SHP77 treated with DMSO at 0.1 percent for 48 hours (cell line): ENCODE measurements at regions not wholly inside any gene's neighbourhood (a gene's known extent, or its start where the extent isn't known, plus 50 kb on each side); places are given as distances from the start of the nearest gene placed in this dataset.

Experiments used
- DNase-seq: peaks from one replicate; lab custom pipeline; 2025; lab: John Stamatoyannopoulos, UW

DNA sequence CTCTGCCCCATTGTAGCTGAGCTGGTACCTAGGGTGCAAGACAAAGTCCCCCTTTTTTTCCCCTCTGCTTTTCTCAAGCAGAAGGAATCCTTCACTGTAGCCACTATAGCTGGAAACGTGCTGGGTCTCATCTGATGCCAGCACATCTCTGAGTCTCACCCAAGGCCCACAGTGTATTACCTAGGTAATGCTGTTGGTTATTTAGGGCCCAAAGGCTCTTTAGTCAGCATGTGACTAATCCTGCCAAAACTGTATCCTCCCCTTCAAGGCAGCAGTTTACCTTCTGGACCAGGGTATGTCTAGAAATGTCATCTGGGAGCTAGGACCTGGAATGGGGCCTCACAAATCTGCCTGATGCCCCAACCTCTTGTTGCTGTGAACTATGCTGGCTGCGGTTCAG lies 423.4 kb downstream of the NUF2 start:
- DNase-seq, result no peak

DNA sequence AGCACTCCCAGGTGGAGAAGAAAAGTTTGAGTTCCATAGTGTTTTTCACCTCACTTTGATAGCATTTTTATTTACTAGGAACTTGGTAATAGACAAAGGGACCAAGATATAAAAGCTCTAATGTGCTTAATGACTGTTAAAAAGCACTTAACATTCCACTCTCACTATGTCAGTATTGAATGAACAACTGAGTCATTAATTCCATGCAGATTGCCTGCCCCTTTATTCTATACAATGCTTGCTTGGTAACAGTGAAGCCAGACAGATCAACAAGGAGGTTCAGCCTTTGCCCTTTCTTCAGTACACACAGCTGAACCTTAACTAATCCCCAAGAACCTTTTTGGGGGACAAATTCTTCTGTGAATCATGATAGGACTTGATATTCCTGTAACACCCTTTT lies 425.5 kb downstream of the NUF2 start:
- no peak for DNase-seq

DNA sequence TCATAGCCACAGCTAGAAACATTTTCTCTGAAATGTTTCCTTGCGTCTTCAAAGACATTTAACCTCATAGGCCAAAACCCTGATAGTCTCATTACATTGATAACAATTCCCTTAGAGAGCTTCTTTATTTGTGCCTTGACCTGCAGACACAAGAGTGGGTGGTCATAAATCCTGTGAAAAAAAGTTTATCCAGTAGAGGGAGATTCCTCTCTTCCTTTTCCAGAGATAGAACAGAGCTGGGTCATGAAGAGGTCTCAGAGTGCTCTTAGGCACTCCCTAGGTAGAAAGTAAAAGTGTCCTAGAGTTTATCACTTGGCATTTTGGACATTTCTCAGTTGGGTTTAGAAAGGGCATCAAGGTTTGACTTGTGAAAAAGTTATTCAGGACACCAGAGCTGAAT lies 426.1 kb downstream of the NUF2 start:
- DNase-seq, result no peak

DNA sequence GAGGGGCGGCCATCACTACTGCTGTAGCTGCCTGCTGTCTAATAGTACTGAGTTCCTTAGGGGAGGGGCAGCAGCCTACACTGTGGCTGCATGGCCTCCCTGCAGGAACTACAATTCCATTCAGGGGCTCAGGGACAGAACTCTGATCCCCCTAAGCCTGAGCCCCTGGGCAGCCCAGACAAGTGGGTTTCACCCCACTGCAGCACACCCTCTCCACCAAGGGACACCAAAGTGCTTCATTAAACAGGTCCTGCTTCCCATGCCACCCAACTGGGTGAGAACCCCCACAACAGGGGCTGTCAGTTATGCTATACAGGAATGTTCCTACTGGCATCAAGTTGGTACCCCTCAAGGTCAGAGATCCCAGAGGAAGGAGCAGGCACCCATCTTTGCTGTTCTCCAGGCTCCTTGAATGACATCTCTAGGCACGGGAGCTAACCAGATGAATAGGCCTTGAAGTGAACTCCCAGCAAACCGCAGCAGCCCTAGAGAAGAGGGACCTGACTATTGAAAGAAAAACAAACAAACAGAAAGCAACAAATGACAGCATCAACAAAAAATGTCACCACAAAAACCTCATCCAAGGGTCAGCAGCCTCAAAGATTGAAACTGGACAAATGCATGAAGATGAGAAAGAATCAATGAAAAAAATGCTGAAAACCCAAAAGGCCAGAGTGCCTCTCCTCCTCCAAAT lies 437.4 kb downstream of the NUF2 start:
- DNase-seq, result no peak

DNA sequence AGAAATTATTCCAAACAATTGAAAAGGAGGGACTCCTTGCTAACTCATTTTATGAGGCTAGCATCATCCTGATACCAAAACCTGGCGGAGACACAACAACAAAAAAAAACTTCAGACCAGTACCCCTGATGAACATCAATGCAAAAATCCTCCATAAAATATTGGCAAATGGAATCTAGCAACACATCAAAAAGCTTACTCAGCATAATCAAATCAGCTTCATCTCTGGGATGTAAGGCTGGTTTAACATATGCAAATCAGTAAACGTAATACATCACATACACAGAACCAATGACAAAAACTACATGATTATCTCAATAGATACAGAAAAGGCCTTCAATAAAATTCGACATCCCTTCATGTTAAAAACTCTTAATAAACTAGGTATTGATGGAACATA lies 440.1 kb downstream of the NUF2 start:
- DNase-seq, result no peak

DNA sequence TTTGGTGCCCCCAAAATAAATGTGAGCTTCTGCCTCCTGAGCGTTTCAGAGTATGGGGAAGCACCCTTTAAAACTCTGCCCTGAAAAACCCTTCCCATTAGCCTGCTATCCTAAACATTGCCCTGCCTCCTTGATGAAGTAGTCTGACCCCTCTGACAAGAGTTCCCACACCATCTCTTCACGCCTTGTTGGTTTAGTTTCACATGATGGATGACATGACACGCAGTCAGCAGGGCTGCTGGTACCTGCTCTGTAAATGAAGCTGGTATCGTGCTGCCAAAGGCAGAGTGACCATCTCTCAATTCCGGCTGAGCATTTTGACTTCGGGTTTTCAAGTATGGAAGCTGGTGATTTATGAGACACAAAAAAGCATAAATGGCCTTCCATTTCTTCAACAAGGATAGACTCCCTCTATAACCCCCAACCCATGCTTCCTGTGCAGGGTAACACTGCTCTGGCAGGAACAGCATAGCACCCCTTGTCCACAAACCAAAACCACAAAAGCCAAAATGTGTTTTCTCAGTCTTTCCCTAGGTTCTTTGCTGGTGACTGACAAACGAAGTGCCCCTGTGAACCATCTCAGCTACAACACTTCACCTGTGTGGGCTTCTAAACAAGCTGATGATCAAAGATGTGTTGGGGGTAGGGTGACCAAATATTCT lies 444.6 kb downstream of the NUF2 start:
- no peak for DNase-seq

DNA sequence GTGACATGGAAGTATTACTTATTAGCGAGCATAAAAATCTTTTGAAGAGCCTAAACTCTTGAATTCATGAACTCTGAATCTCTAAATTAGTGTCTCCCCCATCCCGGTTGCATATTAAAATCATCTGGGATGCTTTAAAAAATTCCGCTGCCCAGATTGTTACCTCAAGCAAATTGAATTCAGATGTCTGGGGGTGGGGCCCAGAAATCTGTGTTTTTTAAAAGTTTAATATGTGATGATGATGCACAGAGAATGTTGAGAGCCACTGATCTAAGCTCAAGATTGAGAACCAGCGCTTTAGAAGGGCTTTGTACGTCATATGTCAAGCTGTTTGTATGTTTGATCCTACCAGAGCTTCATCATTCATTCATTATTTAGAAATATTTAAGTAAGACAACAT lies 446.8 kb downstream of the NUF2 start:
- DNase-seq, result no peak

DNA sequence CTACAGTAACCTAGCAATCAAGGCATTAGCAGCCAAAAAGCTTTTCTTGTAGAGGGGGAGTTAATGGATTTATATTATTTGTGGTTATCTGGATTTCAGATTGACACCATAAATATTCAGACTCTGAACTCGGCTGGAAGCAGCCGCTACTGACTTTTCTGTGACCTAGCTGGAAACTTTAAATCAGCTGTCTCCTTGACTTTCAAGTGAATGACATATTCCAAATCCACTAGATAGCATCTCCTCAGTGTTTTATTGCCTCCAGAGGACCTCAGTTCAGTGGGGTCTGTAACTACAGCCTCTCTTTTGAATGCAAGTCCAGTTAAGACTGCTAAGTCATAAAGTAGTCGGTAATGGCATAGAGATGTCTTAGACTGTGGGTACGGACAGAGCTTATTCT lies 448.5 kb downstream of the NUF2 start:
- no peak for DNase-seq

DNA sequence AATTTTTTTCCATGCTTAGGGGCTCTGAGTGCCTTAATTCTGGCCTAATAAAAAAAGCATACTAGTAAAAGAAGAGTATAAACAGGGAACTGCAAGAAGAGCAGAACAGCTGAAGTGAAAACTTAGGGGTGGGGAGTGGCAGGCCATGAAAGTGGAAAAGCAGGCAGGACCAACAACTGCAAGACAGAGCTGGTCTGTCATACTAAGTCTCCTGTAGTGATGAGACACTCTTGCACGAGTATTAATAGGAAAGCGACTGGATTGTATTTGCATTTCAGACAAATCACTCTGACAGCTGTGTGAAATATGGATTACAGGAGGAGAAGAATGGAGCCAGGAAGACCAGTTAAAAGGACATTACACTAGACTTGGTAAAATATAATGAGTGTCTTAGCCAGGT lies 449.9 kb downstream of the NUF2 start:
- no peak for DNase-seq

DNA sequence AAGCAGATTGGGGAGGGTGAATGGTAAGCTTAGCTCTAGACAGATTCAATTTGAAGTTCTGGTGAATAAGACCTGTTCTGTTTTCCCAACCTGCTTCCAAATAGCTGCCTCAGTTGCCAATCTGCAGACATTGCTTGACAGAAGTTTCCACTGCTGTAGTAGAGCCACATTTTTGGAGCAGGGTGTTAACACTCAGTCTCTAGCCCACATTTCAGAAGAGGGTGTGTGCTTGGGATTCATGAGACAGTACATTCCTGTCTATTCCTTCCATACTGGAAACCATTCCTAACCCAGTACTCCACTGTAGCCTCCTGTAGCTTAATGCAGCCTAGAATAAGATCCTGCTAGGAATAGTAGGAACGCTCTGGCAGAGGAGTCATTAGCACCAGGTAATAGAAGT lies 450.5 kb downstream of the NUF2 start:
- DNase-seq, result no peak

DNA sequence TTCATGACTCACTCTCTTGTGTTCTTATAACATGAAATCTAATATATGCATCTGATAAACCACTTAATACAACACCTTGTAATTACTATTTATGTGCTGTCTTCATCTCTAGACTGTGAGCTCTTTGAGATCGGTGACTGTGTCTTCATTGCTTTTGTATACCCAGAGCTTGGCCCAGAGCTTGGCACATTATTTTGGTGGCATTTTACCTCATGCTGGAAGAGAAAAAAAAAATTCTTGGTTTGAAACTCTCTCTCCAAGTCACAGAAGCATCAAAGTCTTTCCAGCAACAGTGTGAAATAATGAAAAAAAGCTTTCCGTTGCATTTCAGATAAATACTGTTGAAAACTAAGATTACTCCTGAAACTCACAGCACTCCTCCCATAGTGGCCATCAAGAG lies 451.6 kb downstream of the NUF2 start:
- no peak for DNase-seq

DNA sequence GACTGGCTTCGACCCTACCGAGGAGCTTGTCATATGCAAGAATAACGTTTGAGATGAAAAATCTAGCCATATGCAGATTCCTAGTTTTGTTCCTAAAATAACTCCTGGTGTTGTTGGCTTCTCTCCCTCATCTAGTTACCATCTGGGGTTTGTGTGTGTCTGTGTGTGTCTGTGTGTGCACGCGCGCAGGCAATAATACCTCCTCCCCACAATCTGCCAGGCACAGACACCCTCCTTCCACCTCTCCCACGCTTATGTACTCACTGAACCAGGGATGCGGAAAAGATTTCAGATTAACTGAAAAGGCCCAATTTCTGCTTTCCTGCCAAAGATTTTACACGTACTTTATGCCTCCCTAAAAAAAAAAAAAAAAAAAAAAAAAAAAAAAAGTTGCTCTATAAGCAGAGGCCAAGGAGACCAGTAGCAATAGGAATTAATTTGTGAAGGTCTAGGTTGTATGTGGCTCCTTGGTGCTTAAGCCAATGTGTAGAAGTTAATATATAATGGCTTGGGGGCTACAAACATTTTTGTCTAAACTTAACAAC lies 452.7 kb downstream of the NUF2 start:
- no peak for DNase-seq

DNA sequence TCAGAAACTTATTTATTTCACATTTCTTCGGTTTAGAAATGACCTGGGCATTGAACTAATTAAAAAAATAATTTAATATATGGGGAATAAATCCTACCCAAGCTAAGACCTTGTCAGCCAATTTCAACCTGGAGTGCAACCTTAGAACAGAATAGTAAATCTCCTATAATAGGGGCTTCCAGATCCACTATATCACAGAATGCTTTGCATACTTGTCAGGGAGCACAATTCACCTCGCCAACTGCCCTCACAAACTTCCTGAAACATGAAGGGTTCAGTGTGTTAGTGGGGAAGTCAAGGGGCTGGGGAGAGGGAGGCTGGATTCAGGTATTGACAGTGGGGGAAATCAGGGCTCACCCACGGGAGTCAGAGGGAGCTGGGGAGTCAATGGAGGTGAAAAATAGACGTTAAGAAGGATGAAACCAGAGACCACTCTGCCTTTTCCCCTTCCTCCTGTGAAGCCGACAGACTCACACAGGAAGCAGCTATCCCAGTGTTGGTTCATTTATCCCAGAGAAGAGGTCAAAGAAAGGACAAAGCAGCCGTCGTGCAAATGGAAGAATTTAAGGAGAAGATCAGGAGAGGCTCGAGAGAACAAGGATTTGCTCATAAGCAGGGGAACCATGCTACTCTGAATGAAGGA lies 453.3 kb downstream of the NUF2 start:
- no peak for DNase-seq

DNA sequence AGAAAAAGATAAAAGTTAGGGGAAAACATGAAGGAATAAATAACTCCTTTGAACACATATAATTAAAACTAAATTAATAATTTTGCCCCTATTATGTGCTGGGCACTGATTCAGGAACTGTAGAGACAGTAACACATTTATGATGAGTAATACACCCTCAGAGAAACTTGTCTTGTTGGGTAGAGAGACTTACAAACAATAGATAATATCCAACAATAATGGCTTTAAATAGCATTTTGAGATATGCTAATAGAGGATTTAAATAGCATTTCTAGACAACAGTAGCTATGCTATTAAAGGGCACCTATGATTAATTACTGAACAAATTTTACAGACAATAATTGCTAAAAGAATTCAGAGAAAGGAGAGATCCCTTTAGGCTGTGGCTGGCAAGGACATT lies 455.5 kb downstream of the NUF2 start:
- no peak for DNase-seq

DNA sequence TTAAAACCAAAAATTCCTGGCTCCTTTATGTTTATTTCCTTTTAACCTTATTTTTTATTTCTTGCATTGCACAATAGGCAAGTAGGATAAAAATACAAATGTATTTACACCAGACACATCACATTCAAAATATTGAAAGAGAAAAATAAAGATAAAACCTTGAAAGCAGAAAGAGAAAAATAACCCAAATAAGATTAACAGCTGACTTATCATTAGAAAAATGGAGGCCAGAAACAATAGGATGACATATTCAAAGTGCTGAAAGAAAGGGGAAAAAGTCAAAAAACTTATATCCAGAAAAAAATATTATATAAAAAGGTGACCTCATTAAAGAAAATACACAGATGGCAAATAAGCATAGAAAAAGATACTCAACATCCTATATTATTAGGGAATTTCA lies 459.4 kb downstream of the NUF2 start:
- no peak for DNase-seq

DNA sequence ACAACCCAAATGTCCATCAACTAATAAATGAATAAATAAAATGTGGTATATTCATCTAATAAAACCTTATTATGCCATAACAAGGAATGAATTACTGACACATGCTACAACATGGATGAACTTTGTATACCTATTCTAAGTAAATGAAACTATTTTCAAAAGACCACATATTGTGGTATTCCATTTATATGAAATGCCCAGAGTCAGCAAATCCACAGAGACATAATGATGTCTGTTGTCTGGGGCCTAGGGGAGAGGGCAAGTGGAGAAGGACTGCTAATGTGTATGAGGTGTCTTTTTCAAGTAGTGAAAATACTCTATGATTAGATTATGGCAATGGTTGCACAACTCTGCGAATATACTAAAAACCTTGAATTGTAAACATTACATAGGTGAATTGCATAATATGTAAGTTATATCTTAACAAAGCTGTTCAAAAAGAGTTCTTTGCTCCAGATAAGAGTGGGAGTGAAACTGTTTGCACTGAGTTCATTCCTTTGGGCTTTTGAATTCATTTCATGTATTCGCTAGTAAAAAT lies 464.2 kb downstream of the NUF2 start:
- no peak for DNase-seq

DNA sequence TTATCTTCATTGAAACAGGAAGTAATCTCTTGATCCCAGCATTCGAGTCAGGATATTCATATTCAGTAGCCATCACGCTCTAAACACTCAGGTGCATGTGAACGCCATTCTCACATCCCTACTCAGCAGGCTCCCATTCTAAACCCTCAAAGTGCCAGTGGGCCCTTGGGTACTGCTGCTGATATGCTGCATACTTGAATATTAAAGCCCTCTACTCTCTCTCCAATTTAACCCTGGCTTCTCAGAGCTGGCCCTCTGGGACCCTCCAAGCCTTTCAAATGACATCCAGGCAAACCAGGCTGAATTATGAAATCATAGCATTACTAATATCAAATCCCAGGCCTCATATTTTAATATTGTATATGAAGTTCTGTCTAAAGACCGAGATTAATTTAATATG lies 468.2 kb downstream of the NUF2 start:
- no peak for DNase-seq

DNA sequence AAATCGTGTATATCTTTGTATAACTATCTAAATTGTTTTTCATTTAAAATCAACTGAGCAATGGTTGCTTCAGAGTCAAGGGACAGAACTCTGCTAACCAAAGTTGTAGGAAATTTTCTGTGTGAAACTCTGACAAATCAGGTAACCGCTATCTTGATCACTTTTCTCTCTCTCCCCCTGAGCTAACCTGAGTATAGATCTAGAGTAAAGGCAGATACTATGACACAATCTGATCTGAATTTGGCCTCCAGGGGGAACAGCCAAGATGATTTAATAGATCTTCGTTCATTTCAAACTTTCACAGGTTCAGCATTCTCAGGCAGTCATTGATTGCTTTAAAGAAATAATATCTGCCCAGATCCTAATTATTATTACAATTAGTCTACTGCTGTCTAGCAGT lies 472.8 kb downstream of the NUF2 start:
- DNase-seq, result no peak

DNA sequence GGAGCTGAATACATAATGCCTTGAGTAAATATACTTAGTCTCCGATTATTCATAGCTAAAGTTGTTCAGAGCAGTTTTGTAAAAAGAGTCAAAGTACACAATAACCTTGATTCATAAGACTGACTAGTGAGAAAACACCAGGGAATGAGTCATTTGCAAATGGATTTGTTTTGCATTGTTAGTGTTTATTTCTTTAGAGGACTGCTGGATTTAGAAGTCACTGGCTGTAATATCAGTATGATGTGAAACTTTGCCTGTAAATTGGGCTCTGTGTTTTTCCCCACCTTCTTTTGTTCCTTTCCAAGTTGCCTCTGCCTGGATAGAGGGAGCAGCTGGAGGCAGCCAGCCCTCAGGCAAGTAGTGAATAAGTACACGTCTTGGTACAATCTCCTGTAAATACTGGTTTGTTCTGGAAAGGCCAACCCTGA lies 474.7 kb downstream of the NUF2 start:
- peak; percentile 35 for DNase-seq

DNA sequence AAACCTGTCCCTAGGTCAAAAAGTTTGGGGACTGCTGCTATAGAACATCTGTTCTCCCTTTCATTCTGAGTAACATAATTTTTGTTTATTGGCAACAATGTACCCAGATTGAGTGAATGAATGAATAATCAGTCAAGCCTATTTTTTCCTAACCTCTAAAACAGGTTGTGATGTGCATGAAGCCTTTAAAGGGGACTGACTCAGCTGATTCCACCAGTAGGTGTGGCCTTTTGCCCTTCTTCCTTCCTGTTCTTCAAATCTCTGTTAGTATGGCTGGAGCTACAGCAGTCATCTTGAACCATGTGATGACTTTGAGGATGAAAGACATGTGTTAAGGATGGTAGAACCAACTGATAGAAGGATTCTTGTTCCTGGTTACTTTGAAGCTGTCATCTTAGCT lies 476.1 kb downstream of the NUF2 start:
- no peak for DNase-seq

DNA sequence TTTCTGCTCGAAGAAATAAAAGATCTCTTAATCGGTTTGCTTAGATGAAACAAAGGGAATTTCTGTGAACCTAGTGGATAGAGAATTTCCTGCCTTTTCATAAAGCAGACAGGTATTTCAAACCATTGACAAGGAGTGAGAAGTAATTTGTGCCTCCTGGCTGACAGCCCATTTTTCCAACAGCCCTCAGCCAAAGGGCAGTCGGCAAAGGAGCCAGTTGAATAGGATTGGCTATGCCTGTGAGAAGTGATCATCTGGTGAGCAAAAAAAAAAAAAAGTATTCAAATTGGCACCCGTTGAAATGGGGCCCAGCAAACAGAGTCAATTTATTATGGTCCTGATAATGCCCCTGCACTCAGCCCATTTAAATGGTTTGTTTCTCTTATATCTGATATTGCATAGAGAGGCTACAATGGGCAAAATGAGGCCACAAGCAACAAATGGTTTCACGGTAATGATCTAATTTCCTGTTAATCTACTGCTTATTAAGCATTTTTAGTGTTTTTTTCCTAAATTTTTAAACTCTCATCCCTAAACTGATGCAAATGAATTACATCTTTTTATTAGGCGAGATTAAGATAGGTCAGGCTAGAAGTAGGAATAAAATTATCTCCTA lies 477.5 kb downstream of the NUF2 start:
- DNase-seq, result no peak

DNA sequence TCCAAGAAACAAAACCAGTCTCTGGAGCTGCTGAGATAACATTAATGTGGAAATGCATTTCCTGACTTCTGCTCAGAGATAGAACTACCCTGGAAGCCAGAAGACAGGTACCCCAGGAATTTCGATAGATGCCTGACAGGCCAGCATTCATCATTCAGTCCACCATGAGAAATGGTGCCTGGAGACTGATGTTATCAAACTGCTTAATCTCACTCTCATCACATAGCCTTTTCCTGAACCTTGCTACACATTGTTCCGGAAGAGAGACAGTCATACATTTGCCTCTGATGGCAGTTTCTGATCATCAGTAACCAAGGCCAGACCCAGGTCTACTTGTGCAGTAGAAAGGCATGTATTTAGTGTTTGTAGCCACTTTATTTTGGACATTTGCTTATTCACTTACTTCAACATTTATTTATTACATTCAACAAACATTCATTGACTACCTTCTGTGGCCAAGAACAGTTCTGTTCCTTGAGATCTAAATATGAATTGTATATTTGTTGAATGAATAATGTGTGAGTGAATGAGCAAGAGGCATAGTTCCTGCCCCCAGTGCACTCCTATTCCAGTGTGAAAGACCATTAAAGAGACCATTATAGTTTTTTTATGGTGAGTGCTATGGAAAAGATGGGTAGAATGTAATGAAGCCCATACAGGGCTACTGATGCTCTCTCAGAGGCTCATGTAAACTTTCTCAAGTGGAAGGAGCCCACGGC lies 485.7 kb downstream of the NUF2 start:
- DNase-seq, result no peak
